HFFc6 (cell line): ENCODE measurements at regions not wholly inside any gene's neighbourhood (a gene's known extent, or its start where the extent isn't known, plus 50 kb on each side); places are given as distances from the start of the nearest gene placed in this dataset.

ENCODE experiments used
- DNase-seq: peaks from one replicate; pipeline ENCODE4 v3.0.0-alpha.2; 2018
- H3K27ac Mint-ChIP-seq: 2 replicates; pipeline ENCODE4 v1.8.0; 2020; ENCODE audit warnings: mild to moderate bottlenecking, mixed read lengths
- H3K27me3 Mint-ChIP-seq: 2 replicates; pipeline ENCODE4 v1.8.0; 2021; ENCODE audit warnings: mild to moderate bottlenecking, moderate library complexity, mixed read lengths; ENCODE audit not compliant: insufficient read depth
- H3K36me3 Mint-ChIP-seq: 2 replicates; pipeline ENCODE4 v1.8.0; 2021; ENCODE audit warnings: low read depth, mixed read lengths
- H3K4me1 Mint-ChIP-seq: 2 replicates; pipeline ENCODE4 v1.8.0; 2020; ENCODE audit warnings: low read depth, mixed read lengths
- H3K4me3 Mint-ChIP-seq: 2 replicates; pipeline ENCODE4 v1.8.0; 2020; ENCODE audit warnings: mild to moderate bottlenecking, moderate library complexity, mixed read lengths
- H3K9me3 Mint-ChIP-seq: 2 replicates; pipeline ENCODE4 v1.8.0; 2020; ENCODE audit warnings: mild to moderate bottlenecking, mixed read lengths
- CTCF ChIP-seq: fragments of 200-600 bp; sonication (generic); IDR thresholded peaks from 2 replicates; pipeline ENCODE4 v1.5.0; 2021; ENCODE audit warnings: antibody characterized with exemption, mild to moderate bottlenecking

GRCh38 chr2:16170675-16171424 is 230.5 kb downstream of the MYCN start:
- H3K4me1 Mint-ChIP-seq = no peaks in the 10 kb centered on the region
- H3K27me3 Mint-ChIP-seq = peaks cover 2% of the 10 kb centered on the region; the same call in 1 of the 2 replicates
- TF ChIP-seq CTCF = no peak
- no peaks in the 10 kb centered on the region for H3K36me3 Mint-ChIP-seq
- H3K9me3 Mint-ChIP-seq = peaks cover 40% of the 10 kb centered on the region
- DNase-seq = no peak
- H3K4me3 Mint-ChIP-seq = no peak overlapping the region
- no peak overlapping the region for H3K27ac Mint-ChIP-seq

- DNase-seq = no peak
- peaks cover 44% of the 10 kb centered on the region for H3K9me3 Mint-ChIP-seq
- no peak overlapping the region for H3K27ac Mint-ChIP-seq
- H3K36me3 Mint-ChIP-seq = no peaks in the 10 kb centered on the region
- no peak overlapping the region for H3K4me3 Mint-ChIP-seq
- H3K4me1 Mint-ChIP-seq = no peaks in the 10 kb centered on the region
- TF ChIP-seq CTCF = no peak
- peaks cover 2% of the 10 kb centered on the region; the same call in 1 of the 2 replicates for H3K27me3 Mint-ChIP-seq
Observed at GRCh38 chr2:16169381-16169960, 229.1 kb downstream of the MYCN start.

- H3K4me3 Mint-ChIP-seq = no peak overlapping the region
- H3K27ac Mint-ChIP-seq = no peak overlapping the region
- peaks cover 2% of the 10 kb centered on the region; the same call in 1 of the 2 replicates for H3K27me3 Mint-ChIP-seq
- no peak for TF ChIP-seq CTCF
- peaks cover 44% of the 10 kb centered on the region for H3K9me3 Mint-ChIP-seq
- no peaks in the 10 kb centered on the region; the same call in 1 of the 2 replicates for H3K36me3 Mint-ChIP-seq
- DNase-seq = no peak
- H3K4me1 Mint-ChIP-seq = no peaks in the 10 kb centered on the region
Observed at GRCh38 chr2:16168506-16169264, 228.3 kb downstream of the MYCN start.

GRCh38 chr2:16167870-16168426 is 227.6 kb downstream of the MYCN start:
- no peak for DNase-seq
- H3K4me3 Mint-ChIP-seq = no peak overlapping the region
- peaks cover 2% of the 10 kb centered on the region; the same call in 1 of the 2 replicates for H3K27me3 Mint-ChIP-seq
- TF ChIP-seq CTCF = no peak
- no peaks in the 10 kb centered on the region for H3K4me1 Mint-ChIP-seq
- no peak overlapping the region for H3K27ac Mint-ChIP-seq
- no peaks in the 10 kb centered on the region; the same call in 1 of the 2 replicates for H3K36me3 Mint-ChIP-seq
- peaks cover 45% of the 10 kb centered on the region for H3K9me3 Mint-ChIP-seq

GRCh38 chr2:16167451-16167861 is 227.1 kb downstream of the MYCN start:
- no peaks in the 10 kb centered on the region for H3K4me1 Mint-ChIP-seq
- H3K4me3 Mint-ChIP-seq = no peak overlapping the region
- peaks cover 2% of the 10 kb centered on the region; the same call in 1 of the 2 replicates for H3K27me3 Mint-ChIP-seq

More at GRCh38 chr2:16167451-16167861, 227.1 kb downstream of the MYCN start:
- Mint-ChIP-seq H3K9me3 (peaks cover 50% of the 10 kb centered on the region), H3K27ac (no peak overlapping the region), H3K36me3 (no peaks in the 10 kb centered on the region; the same call in 1 of the 2 replicates)
- TF ChIP-seq CTCF = no peak
- no peak for DNase-seq
